ENCODE measurements at regions not wholly inside any gene's neighbourhood (a gene's known extent, or its start where the extent isn't known, plus 50 kb on each side); places are given as distances from the start of the nearest gene placed in this dataset.

DNA sequence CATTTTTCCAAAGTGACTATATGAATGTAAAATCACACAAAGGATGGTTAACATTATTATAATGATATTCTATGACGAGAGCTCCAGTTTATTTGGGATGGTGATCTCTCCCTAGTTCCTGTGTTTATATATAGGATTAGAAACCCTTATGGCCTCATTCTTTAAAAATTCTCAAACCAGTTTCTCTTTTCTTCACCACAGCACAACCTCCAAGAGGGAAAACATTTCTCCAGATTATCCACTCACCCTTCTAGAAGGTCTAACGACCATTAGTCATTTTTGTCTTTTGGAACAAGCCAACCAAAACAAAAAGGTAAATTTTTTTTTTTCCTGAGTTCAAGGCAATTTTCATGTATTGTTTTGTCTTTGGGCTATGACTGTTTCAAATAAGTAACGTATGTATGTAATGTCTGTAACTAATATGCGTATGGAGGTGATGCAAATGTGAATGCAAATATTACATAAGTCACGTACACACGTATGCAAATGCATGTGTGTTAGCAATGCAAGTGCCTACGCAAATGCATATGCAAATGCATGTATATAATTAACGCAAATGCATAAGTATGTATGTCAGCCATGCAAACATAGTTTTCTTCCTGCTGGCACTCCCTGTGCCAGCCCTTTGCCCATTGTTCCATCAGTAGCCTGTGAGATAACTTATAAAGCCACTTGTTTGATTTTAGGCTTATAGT lies 72.5 kb upstream of the MORC3 start:
- no peak for DNase-seq
- WGBS, 3 donors, result 70 to 80% (median 73%) methylated on average over 8 of the region's 8 CpGs
- no peaks in the 10 kb centered on the region for H3K27me3 ChIP-seq
- H3K4me1 ChIP-seq (ENCODE audit: insufficient read depth), result no peaks in the 10 kb centered on the region
- H3K27ac ChIP-seq, result no peak overlapping the region
- no peak overlapping the region for H3K4me3 ChIP-seq
- H3K9me3 ChIP-seq, result no peaks in the 10 kb centered on the region
- no peak for TF ChIP-seq POLR2A (IDR thresholded peaks at IDR 0.05)
- TF ChIP-seq EP300 (IDR thresholded peaks at IDR 0.05), result no peak
- TF ChIP-seq, protein P1, sequence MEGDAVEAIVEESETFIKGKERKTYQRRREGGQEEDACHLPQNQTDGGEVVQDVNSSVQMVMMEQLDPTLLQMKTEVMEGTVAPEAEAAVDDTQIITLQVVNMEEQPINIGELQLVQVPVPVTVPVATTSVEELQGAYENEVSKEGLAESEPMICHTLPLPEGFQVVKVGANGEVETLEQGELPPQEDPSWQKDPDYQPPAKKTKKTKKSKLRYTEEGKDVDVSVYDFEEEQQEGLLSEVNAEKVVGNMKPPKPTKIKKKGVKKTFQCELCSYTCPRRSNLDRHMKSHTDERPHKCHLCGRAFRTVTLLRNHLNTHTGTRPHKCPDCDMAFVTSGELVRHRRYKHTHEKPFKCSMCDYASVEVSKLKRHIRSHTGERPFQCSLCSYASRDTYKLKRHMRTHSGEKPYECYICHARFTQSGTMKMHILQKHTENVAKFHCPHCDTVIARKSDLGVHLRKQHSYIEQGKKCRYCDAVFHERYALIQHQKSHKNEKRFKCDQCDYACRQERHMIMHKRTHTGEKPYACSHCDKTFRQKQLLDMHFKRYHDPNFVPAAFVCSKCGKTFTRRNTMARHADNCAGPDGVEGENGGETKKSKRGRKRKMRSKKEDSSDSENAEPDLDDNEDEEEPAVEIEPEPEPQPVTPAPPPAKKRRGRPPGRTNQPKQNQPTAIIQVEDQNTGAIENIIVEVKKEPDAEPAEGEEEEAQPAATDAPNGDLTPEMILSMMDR (IDR thresholded peaks at IDR 0.05), result no peak
- H3K36me3 ChIP-seq, result no peaks in the 10 kb centered on the region
- intact Hi-C loops (cut with DNase I), result no loop called here

DNA sequence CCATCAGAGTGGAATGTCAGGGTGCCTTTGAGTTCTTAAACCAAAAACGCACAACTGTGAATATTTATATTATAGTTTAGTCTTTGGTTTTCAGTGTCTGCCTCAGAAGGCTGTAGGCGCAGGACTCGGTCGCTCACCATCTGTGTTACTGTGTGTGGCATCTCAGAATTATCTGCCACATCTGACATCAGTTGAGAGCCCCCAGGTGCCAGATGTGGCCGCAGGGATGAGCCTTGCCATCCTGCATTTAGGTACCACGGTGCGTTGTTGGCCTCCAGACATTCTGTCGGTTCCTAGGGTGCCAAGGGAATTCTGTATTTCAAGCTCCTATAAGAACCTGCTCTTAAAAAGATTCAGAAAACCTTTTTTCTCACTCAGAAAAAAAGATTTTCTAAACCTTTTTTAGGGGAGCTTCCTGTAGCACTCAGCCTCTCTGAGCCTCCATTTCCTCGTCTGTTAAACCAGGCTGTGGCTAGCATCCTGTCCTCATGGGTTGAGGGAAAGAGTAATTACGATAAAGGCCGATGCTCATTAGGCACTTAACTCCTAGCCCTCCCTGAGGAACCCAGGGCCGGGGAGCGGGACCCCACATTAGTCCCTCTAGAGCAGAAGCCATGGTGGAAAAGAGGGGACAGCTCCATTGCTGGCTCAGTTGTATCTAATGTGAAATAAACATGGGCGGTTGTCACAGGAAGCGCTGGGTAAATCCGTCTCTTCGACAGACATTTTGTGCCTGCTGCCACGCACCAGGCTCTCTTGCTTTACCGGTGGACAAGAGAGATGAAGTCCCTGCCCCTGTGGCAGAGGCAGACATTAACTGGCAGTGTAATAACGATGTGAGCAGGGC lies 70.2 kb upstream of the MORC3 start:
- DNase-seq, result no peak
- no peak overlapping the region for H3K4me3 ChIP-seq
- intact Hi-C loops (cut with DNase I), result no loop called here
- H3K4me1 ChIP-seq (ENCODE audit: insufficient read depth), result no peaks in the 10 kb centered on the region
- H3K27me3 ChIP-seq, result no peaks in the 10 kb centered on the region
- H3K9me3 ChIP-seq, result no peaks in the 10 kb centered on the region
- 89 to 91% (median 90%) methylated on average over 20 of the region's 20 CpGs for WGBS, 3 donors
- TF ChIP-seq, protein P1 (IDR thresholded peaks at IDR 0.05), result no peak
- TF ChIP-seq EP300 (IDR thresholded peaks at IDR 0.05), result no peak
- no peak for TF ChIP-seq POLR2A (IDR thresholded peaks at IDR 0.05)
- no peaks in the 10 kb centered on the region for H3K36me3 ChIP-seq
- H3K27ac ChIP-seq, result no peak overlapping the region

DNA sequence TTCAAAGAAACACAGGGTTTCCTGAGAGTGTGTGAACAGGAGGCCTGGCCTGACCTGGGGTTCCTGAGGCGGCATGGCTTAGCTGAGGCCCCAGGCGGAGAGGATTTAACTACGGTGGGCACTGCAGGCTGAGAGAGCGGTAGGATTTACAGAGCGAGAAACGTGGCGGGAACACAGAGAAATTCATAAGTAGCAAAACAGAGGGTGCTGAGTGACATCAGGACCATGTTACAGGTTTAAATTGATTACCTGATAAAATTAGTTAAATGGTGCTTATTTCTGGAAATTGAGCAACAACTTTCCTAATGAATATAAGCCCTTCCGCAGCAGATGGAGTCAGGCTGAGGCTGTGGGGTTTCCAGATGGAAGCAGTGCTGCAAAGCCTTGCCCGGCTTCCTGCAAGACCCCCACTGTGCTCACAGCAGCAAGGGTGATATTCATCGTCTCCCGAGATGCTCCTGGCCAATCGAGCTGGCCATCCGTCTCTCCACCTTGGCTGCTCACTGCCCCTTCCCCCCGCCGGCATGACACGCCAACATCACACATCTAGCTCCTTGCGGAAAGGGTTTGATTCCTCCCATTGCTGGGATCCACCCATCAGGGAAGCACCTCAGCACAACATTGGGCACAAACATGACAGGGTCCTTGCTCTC lies 69.4 kb upstream of the MORC3 start:
- H3K27ac ChIP-seq, result no peak overlapping the region
- no peaks in the 10 kb centered on the region for H3K4me1 ChIP-seq (ENCODE audit: insufficient read depth)
- TF ChIP-seq POLR2A (IDR thresholded peaks at IDR 0.05), result no peak
- TF ChIP-seq, protein P1 (IDR thresholded peaks at IDR 0.05), result no peak
- no peak for TF ChIP-seq EP300 (IDR thresholded peaks at IDR 0.05)
- no peak for DNase-seq
- no peaks in the 10 kb centered on the region for H3K9me3 ChIP-seq
- 89 to 91% (median 90%) methylated on average over 17 of the region's 17 CpGs for WGBS, 3 donors
- H3K4me3 ChIP-seq, result no peak overlapping the region
- intact Hi-C loops (cut with DNase I), result no loop called here
- H3K36me3 ChIP-seq, result no peaks in the 10 kb centered on the region
- no peaks in the 10 kb centered on the region for H3K27me3 ChIP-seq

DNA sequence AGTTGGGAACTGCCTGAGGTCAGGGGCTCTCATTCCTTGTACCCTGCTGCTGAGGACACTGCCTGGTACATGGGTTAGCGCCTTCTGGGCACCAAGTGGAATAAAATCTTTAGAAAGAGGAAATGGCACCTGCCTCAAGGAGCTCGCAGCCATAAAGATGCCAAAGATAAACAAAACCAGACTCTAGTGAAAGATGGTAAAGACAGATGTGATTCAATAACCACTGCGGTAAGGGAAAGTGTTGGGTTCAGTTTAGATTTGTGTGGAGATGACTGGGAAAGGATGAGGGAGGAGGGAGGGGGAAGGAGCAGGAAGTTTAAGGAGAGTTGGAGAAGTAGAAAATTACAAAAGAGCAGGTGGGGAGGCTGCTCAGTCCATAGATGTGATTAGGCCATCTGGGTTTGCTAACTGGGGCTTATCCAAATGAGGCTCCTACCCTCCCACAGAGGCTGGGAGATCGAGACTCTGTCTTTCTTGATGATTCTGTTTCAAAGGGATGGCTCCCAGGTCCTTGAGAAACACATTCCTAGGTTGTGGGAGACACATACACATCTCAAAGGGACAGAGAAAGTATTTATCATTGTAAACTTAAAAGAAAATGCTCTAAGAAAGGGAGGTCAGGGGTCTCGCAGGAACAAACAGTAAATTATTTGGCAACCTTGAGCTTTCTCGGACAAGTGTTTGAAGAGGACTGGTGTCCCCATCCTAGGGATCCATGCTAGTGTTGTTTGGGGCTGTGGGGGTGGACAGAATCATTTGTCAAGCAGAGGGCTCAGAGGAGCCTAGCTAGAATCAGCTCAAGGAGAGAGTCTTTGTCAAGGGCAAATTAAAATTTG lies 65.7 kb upstream of the MORC3 start:
- intact Hi-C loops (cut with DNase I), result no loop called here
- H3K27me3 ChIP-seq, result no peaks in the 10 kb centered on the region
- WGBS, 3 donors, result 61 to 66% (median 64%) methylated on average over 6 of the region's 6 CpGs
- no peak overlapping the region for H3K4me3 ChIP-seq
- TF ChIP-seq, protein P1 (IDR thresholded peaks at IDR 0.05), result no peak
- no peak for TF ChIP-seq EP300 (IDR thresholded peaks at IDR 0.05)
- no peaks in the 10 kb centered on the region for H3K4me1 ChIP-seq (ENCODE audit: insufficient read depth)
- no peak for DNase-seq
- no peaks in the 10 kb centered on the region for H3K9me3 ChIP-seq
- H3K36me3 ChIP-seq, result no peaks in the 10 kb centered on the region
- no peak overlapping the region for H3K27ac ChIP-seq
